ENCODE measurements at regions not wholly inside any gene's neighbourhood (a gene's known extent, or its start where the extent isn't known, plus 50 kb on each side); places are given as distances from the start of the nearest gene placed in this dataset.

GRCh38 chr6:95119927-95120326 lies 457.4 kb upstream of the MANEA start:
- H3K9me3 Mint-ChIP-seq, result no peaks in the 10 kb centered on the region
- no peaks in the 10 kb centered on the region for H3K36me3 Mint-ChIP-seq (ENCODE audit: insufficient read depth)
- H3K27me3 Mint-ChIP-seq (ENCODE audit: low read depth), result no peaks in the 10 kb centered on the region
- H3K4me3 Mint-ChIP-seq, result no peak overlapping the region
- no peaks in the 10 kb centered on the region for H3K4me1 Mint-ChIP-seq (ENCODE audit: low read depth)
- ATAC-seq (no peak), DNase-seq (no peak)

DNA sequence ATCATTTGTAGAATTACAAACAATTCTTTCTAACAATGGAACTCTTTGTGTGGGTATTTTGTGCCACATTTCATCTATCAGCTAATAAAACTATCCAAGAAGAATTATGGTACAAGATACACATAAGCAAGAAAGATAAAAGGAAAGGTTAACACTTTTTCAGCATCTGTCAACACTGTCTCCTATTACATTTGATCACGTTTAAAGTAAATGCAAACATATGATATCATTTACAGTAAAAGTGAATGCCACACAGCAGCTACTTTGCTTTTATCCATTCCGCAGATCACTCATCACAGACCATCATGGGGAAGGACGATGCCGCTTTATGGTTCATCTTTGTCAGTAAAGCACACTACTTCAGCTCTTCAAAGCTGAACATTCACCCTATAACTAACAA lies 456.4 kb upstream of the MANEA start:
- H3K4me3 Mint-ChIP-seq, result no peak overlapping the region
- H3K9me3 Mint-ChIP-seq, result no peaks in the 10 kb centered on the region
- H3K36me3 Mint-ChIP-seq (ENCODE audit: insufficient read depth), result no peaks in the 10 kb centered on the region
- no peak for ATAC-seq
- no peak for DNase-seq
- no peaks in the 10 kb centered on the region for H3K4me1 Mint-ChIP-seq (ENCODE audit: low read depth)
- no peaks in the 10 kb centered on the region for H3K27me3 Mint-ChIP-seq (ENCODE audit: low read depth)

GRCh38 chr6:95127261-95127660 lies 450.1 kb upstream of the MANEA start:
- DNase-seq (no peak), ATAC-seq (no peak)
- H3K36me3 Mint-ChIP-seq (ENCODE audit: insufficient read depth), result no peaks in the 10 kb centered on the region
- no peaks in the 10 kb centered on the region for H3K4me1 Mint-ChIP-seq (ENCODE audit: low read depth)
- no peaks in the 10 kb centered on the region for H3K9me3 Mint-ChIP-seq
- H3K27me3 Mint-ChIP-seq (ENCODE audit: low read depth), result no peaks in the 10 kb centered on the region
- no peak overlapping the region for H3K4me3 Mint-ChIP-seq

- H3K4me3 Mint-ChIP-seq, result no peak overlapping the region
- no peaks in the 10 kb centered on the region for H3K9me3 Mint-ChIP-seq
- H3K27me3 Mint-ChIP-seq (ENCODE audit: low read depth), result no peaks in the 10 kb centered on the region
- ATAC-seq (no peak), DNase-seq (no peak)
- no peaks in the 10 kb centered on the region for H3K36me3 Mint-ChIP-seq (ENCODE audit: insufficient read depth)
- H3K4me1 Mint-ChIP-seq (ENCODE audit: low read depth), result no peaks in the 10 kb centered on the region
These were observed 448.9 kb upstream of the MANEA start for GRCh38 chr6:95128439-95128838.

DNA sequence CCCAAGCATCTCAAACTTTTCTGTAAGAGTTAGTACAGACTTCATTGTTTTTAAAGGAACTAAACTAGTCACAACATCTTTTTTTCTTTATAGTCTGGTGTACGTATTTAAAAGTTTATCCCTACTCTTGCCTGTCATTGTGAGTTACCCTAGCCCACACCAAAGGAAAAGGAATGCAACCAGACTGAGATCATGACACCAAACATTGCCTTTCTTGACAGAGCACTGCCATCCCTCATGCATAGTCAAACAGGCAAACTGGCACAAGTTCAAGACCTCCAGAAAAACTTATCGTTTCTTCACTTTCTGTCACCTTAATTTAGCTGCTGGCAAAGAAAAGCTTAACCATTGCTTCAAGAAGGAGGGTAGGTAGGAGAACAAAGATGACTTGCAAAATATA lies 448.4 kb upstream of the MANEA start:
- H3K4me1 Mint-ChIP-seq (ENCODE audit: low read depth), result no peaks in the 10 kb centered on the region
- H3K27me3 Mint-ChIP-seq (ENCODE audit: low read depth), result no peaks in the 10 kb centered on the region
- DNase-seq (no peak), ATAC-seq (no peak)
- no peaks in the 10 kb centered on the region for H3K9me3 Mint-ChIP-seq
- no peaks in the 10 kb centered on the region for H3K36me3 Mint-ChIP-seq (ENCODE audit: insufficient read depth)
- no peak overlapping the region for H3K4me3 Mint-ChIP-seq

DNA sequence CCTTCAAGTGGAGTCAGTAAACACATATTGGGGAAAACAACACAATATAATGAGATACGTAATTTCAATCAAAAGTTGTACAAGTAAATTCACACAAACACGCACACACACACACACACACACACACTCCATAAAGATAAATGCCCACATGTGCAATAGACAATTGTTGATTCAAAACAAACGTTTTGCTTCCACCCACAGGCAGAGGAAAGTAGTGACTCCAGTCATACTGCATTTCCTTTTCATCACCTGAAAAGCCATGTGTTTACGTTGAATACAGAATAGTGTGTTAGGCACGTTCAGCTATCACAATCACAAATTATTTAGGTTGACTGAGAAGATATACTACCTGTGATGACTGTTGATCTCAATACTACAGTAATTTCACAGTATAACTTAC lies 443.8 kb upstream of the MANEA start:
- Mint-ChIP-seq H3K4me3 (no peak overlapping the region), H3K4me1 (ENCODE audit: low read depth) (no peaks in the 10 kb centered on the region), H3K36me3 (ENCODE audit: insufficient read depth) (no peaks in the 10 kb centered on the region), H3K9me3 (no peaks in the 10 kb centered on the region), H3K27me3 (ENCODE audit: low read depth) (no peaks in the 10 kb centered on the region)
- no peak for DNase-seq
- no peak for ATAC-seq

GRCh38 chr6:95135182-95135581 lies 442.2 kb upstream of the MANEA start:
- Mint-ChIP-seq H3K36me3 (ENCODE audit: insufficient read depth) (no peaks in the 10 kb centered on the region), H3K4me3 (no peak overlapping the region), H3K4me1 (ENCODE audit: low read depth) (no peaks in the 10 kb centered on the region), H3K27me3 (ENCODE audit: low read depth) (no peaks in the 10 kb centered on the region), H3K9me3 (no peaks in the 10 kb centered on the region)
- no peak for DNase-seq
- ATAC-seq, result no peak

DNA sequence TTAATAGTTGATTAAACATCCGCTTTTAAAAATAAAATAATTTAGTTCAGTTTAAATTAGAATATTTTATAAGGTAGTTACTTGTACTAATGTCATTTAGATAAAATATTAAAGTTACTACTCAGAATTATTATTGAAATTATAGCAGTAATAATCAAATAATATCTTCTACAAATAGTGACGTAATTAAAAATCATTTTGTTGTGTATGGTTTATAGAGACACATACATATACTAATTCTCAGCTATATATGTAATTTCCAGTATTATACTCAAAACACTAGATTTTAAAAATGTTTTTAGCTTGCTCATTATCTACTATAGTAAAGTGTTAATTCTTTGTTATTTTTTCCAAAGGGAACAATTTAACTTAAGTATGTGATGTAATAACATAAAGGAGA lies 435.2 kb upstream of the MANEA start:
- H3K4me1 Mint-ChIP-seq (ENCODE audit: low read depth), result no peaks in the 10 kb centered on the region
- no peaks in the 10 kb centered on the region for H3K36me3 Mint-ChIP-seq (ENCODE audit: insufficient read depth)
- no peak overlapping the region for H3K4me3 Mint-ChIP-seq
- ATAC-seq, result no peak
- no peaks in the 10 kb centered on the region for H3K27me3 Mint-ChIP-seq (ENCODE audit: low read depth)
- DNase-seq, result no peak
- no peaks in the 10 kb centered on the region for H3K9me3 Mint-ChIP-seq

GRCh38 chr6:95142661-95143335 lies 434.5 kb upstream of the MANEA start:
- H3K4me3 Mint-ChIP-seq, result no peak overlapping the region
- no peaks in the 10 kb centered on the region for H3K36me3 Mint-ChIP-seq (ENCODE audit: insufficient read depth)
- no peak for ATAC-seq

GRCh38 chr6:95143408-95144180 lies 433.7 kb upstream of the MANEA start:
- no peak for DNase-seq
- ATAC-seq, result no peak
- H3K4me1 Mint-ChIP-seq (ENCODE audit: low read depth), result no peaks in the 10 kb centered on the region
- H3K9me3 Mint-ChIP-seq, result no peaks in the 10 kb centered on the region
- H3K4me3 Mint-ChIP-seq, result no peak overlapping the region
- H3K36me3 Mint-ChIP-seq (ENCODE audit: insufficient read depth), result no peaks in the 10 kb centered on the region
- no peaks in the 10 kb centered on the region for H3K27me3 Mint-ChIP-seq (ENCODE audit: low read depth)

More at GRCh38 chr6:95142661-95143335, 434.5 kb upstream of the MANEA start:
- DNase-seq, result no peak
- no peaks in the 10 kb centered on the region for H3K4me1 Mint-ChIP-seq (ENCODE audit: low read depth)
- H3K27me3 Mint-ChIP-seq (ENCODE audit: low read depth), result no peaks in the 10 kb centered on the region
- no peaks in the 10 kb centered on the region for H3K9me3 Mint-ChIP-seq

DNA sequence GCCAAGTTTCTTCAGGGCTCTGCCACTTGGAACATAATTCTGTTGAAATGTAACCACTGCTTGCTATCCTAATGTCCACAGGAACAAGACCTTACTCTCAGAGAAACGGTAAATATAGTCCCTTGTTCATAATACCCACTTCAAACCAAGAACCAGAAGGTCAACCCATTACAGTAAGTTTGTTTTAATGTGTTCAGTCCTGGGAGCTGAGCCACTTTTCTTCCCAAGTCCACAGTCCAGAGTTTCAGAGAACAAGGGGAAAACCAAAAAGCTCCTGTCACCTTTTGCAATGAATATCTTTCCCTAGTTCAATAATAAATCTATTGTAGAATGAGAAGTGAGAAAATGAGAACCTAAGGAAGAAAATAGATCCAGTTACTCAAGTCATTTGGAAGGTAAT lies 431.9 kb upstream of the MANEA start:
- no peaks in the 10 kb centered on the region for H3K27me3 Mint-ChIP-seq (ENCODE audit: low read depth)
- H3K4me3 Mint-ChIP-seq, result no peak overlapping the region
- H3K4me1 Mint-ChIP-seq (ENCODE audit: low read depth), result no peaks in the 10 kb centered on the region
- H3K36me3 Mint-ChIP-seq (ENCODE audit: insufficient read depth), result no peaks in the 10 kb centered on the region
- no peak for DNase-seq
- no peaks in the 10 kb centered on the region for H3K9me3 Mint-ChIP-seq
- ATAC-seq, result no peak

- Mint-ChIP-seq H3K36me3 (ENCODE audit: insufficient read depth) (no peaks in the 10 kb centered on the region), H3K9me3 (peaks cover 7% of the 10 kb centered on the region), H3K4me3 (no peak overlapping the region), H3K4me1 (ENCODE audit: low read depth) (no peaks in the 10 kb centered on the region), H3K27me3 (ENCODE audit: low read depth) (no peaks in the 10 kb centered on the region)
- DNase-seq, result no peak
- no peak for ATAC-seq
These were observed 417.8 kb upstream of the MANEA start for GRCh38 chr6:95159557-95159956.

DNA sequence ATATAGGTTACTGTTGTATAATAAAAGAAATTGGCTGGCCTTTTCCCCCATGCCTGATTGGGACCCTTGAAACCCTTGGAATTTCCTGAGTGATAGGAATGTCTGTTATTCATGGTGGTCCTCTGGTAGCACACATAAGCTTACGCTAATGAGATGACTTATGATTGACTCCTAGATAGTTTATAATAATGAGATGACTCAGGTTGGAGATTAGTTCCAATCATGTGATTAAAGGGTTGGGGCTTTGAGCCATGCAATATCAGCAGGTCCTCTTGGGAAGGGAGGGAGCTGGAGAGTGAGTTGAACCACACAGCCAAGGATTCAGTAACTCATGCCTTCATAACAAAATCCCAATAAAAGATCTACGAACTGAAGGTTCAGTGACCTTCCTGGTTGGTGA lies 407.6 kb upstream of the MANEA start:
- no peaks in the 10 kb centered on the region for H3K9me3 Mint-ChIP-seq
- no peak overlapping the region for H3K4me3 Mint-ChIP-seq
- H3K4me1 Mint-ChIP-seq (ENCODE audit: low read depth), result no peaks in the 10 kb centered on the region
- H3K27me3 Mint-ChIP-seq (ENCODE audit: low read depth), result no peaks in the 10 kb centered on the region
- DNase-seq (no peak), ATAC-seq (no peak)
- no peaks in the 10 kb centered on the region for H3K36me3 Mint-ChIP-seq (ENCODE audit: insufficient read depth)

- ATAC-seq (no peak), DNase-seq (no peak)
- Mint-ChIP-seq H3K4me3 (no peak overlapping the region), H3K9me3 (no peaks in the 10 kb centered on the region), H3K4me1 (ENCODE audit: low read depth) (no peaks in the 10 kb centered on the region), H3K27me3 (ENCODE audit: low read depth) (no peaks in the 10 kb centered on the region), H3K36me3 (ENCODE audit: insufficient read depth) (no peaks in the 10 kb centered on the region)
These were observed 401.2 kb upstream of the MANEA start for GRCh38 chr6:95175927-95176675.

- Mint-ChIP-seq H3K36me3 (ENCODE audit: insufficient read depth) (no peaks in the 10 kb centered on the region), H3K4me3 (no peak overlapping the region), H3K4me1 (ENCODE audit: low read depth) (no peaks in the 10 kb centered on the region), H3K9me3 (no peaks in the 10 kb centered on the region), H3K27me3 (ENCODE audit: low read depth) (no peaks in the 10 kb centered on the region)
- DNase-seq (no peak), ATAC-seq (no peak)
These were observed 391.5 kb upstream of the MANEA start for GRCh38 chr6:95185874-95186273.
